ENCODE measurements at regions not wholly inside any gene's neighbourhood (a gene's known extent, or its start where the extent isn't known, plus 50 kb on each side); places are given as distances from the start of the nearest gene placed in this dataset.

DNA sequence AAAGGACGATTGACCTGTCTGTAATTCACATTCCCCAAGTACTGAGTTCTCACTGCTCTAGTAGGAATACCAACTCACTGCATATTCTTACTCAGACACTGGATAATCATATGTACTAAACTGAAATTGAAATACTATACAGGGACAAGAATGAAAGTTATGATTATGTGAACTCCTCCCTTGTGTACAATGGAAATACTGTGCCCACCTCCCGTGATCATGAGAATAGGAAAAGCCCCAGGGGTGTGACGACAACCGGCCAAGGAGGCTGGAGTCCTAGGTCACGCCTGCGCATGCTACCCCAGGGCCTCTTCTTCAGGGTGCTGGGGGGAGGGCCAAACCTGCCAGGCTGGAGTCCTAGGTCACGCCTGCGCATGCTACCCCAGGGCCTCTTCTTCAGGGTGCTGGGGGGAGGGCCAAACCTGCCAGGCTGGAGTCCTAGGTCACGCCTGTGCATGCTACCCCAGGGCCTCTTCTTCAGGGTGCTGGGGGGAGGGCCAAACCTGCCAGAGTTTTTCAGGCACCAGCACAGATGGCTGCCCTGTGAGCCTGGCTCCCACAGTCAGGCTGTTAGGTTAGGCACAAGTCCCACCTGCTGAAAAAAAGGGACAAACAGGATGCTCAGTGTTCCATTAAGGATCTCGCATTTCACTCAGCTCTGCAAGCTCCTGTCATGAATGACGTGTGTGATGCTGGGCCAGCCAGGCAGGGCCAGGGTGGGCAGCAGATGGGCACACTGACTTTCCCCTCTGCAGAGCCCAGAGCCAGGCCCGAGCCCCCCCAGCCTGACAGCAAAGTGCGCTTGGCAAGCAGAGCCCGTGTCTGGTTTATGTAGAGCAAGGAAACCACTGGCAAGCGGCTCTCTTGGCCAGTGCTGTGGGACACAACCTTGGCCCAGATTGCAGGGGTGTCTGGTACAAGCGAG is 107.7 kb downstream of the FOXF2 start:
- H3K9me3 ChIP-seq (ENCODE audit: control insufficient read depth, low read length) = no peaks in the 10 kb centered on the region
- no peak overlapping the region for H3K27ac ChIP-seq (ENCODE audit: insufficient read depth, low read length, poor library complexity, severe bottlenecking)
- no peak overlapping the region for H3K4me3 ChIP-seq (ENCODE audit: insufficient read depth, low read depth, low read length, poor library complexity, severe bottlenecking)
- DNase-seq = no peak
- H3K27me3 ChIP-seq (replicated peaks; ENCODE audit: control insufficient read depth, insufficient read depth, low read length, poor library complexity, severe bottlenecking) = no peaks in the 10 kb centered on the region
- no peaks in the 10 kb centered on the region for H3K36me3 ChIP-seq (ENCODE audit: control insufficient read depth, insufficient read depth, low read length)
- no peaks in the 10 kb centered on the region for H3K4me1 ChIP-seq (ENCODE audit: control insufficient read depth, insufficient read depth, low read length, poor library complexity, severe bottlenecking)

GRCh38 chr6:1497761-1498105 is 108.4 kb downstream of the FOXF2 start:
- no peaks in the 10 kb centered on the region for H3K4me1 ChIP-seq (ENCODE audit: control insufficient read depth, insufficient read depth, low read length, poor library complexity, severe bottlenecking)
- no peak for DNase-seq
- H3K27ac ChIP-seq (ENCODE audit: insufficient read depth, low read length, poor library complexity, severe bottlenecking) = no peak overlapping the region
- H3K9me3 ChIP-seq (ENCODE audit: control insufficient read depth, low read length) = no peaks in the 10 kb centered on the region
- H3K36me3 ChIP-seq (ENCODE audit: control insufficient read depth, insufficient read depth, low read length) = no peaks in the 10 kb centered on the region
- no peaks in the 10 kb centered on the region for H3K27me3 ChIP-seq (replicated peaks; ENCODE audit: control insufficient read depth, insufficient read depth, low read length, poor library complexity, severe bottlenecking)
- no peak overlapping the region for H3K4me3 ChIP-seq (ENCODE audit: insufficient read depth, low read depth, low read length, poor library complexity, severe bottlenecking)

DNA sequence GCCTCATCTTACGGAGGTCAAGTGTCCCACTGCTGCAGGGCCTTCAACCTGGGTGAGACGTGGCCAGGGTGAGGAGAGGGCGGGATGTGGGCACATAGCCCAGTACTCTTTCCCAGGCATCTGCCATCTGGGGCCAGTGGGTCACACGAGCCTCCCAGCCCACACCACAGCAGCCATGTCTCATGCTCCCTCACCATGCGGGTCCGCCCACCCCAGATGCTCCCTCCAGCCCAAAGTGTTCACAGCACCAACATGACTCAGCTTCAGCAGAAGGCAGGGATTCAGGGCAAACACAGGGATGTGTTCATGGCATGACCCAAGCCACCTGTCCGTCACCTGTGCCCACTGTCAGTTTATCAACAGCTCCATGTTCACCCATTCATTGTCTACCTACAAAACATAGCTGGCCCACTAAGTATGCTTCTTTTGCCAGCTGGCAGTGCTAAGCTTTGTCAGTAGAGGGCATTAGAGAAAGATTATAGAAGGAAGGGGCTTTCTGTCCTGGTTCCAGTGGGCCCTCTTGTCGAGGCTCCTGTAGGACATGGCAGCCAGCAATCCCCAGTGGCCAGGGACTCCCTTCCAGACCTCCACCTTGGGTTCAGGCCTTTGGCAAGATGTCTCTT is 109.2 kb downstream of the FOXF2 start:
- H3K36me3 ChIP-seq (ENCODE audit: control insufficient read depth, insufficient read depth, low read length) = no peaks in the 10 kb centered on the region
- H3K27ac ChIP-seq (ENCODE audit: insufficient read depth, low read length, poor library complexity, severe bottlenecking) = no peak overlapping the region
- no peak overlapping the region for H3K4me3 ChIP-seq (ENCODE audit: insufficient read depth, low read depth, low read length, poor library complexity, severe bottlenecking)
- no peaks in the 10 kb centered on the region for H3K4me1 ChIP-seq (ENCODE audit: control insufficient read depth, insufficient read depth, low read length, poor library complexity, severe bottlenecking)
- no peaks in the 10 kb centered on the region for H3K9me3 ChIP-seq (ENCODE audit: control insufficient read depth, low read length)
- no peaks in the 10 kb centered on the region for H3K27me3 ChIP-seq (replicated peaks; ENCODE audit: control insufficient read depth, insufficient read depth, low read length, poor library complexity, severe bottlenecking)
- DNase-seq = no peak

DNA sequence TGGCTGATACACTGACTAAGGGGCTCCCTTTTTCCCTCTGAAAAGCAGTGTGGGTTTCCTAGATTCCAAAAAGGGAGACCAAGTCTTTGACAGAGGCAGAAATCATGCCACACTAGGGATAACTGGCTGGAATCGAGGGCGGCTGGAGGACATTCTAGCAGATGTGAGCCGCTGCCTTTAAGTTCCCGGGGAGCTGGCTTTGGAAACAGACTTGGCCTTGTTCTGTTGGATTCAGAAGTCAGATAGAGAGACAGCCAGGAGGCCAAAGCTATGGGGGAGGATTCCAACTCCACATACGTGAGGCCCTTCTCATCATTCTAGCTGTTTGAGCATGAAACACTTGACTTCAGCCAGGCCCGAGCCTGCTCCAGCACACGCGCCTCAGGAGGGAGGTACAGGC is 109.9 kb upstream of the FOXC1 start:
- no peaks in the 10 kb centered on the region for H3K9me3 ChIP-seq (ENCODE audit: control insufficient read depth, low read length)
- no peaks in the 10 kb centered on the region for H3K27me3 ChIP-seq (replicated peaks; ENCODE audit: control insufficient read depth, insufficient read depth, low read length, poor library complexity, severe bottlenecking)
- no peak overlapping the region for H3K4me3 ChIP-seq (ENCODE audit: insufficient read depth, low read depth, low read length, poor library complexity, severe bottlenecking)
- DNase-seq = no peak
- H3K4me1 ChIP-seq (ENCODE audit: control insufficient read depth, insufficient read depth, low read length, poor library complexity, severe bottlenecking) = no peaks in the 10 kb centered on the region
- no peaks in the 10 kb centered on the region for H3K36me3 ChIP-seq (ENCODE audit: control insufficient read depth, insufficient read depth, low read length)
- H3K27ac ChIP-seq (ENCODE audit: insufficient read depth, low read length, poor library complexity, severe bottlenecking) = no peak overlapping the region

- Histone ChIP-seq H3K27ac (ENCODE audit: insufficient read depth, low read length, poor library complexity, severe bottlenecking) (no peak overlapping the region), H3K27me3 (replicated peaks; ENCODE audit: control insufficient read depth, insufficient read depth, low read length, poor library complexity, severe bottlenecking) (no peaks in the 10 kb centered on the region), H3K9me3 (ENCODE audit: control insufficient read depth, low read length) (no peaks in the 10 kb centered on the region), H3K4me3 (ENCODE audit: insufficient read depth, low read depth, low read length, poor library complexity, severe bottlenecking) (no peak overlapping the region), H3K4me1 (ENCODE audit: control insufficient read depth, insufficient read depth, low read length, poor library complexity, severe bottlenecking) (no peaks in the 10 kb centered on the region), H3K36me3 (ENCODE audit: control insufficient read depth, insufficient read depth, low read length) (no peaks in the 10 kb centered on the region)
- no peak for DNase-seq
Observed at GRCh38 chr6:1500913-1501312, 108.8 kb upstream of the FOXC1 start.

GRCh38 chr6:1502041-1502440 is 107.7 kb upstream of the FOXC1 start:
- no peak for DNase-seq
- H3K27me3 ChIP-seq (replicated peaks; ENCODE audit: control insufficient read depth, insufficient read depth, low read length, poor library complexity, severe bottlenecking) = no peaks in the 10 kb centered on the region
- H3K4me3 ChIP-seq (ENCODE audit: insufficient read depth, low read depth, low read length, poor library complexity, severe bottlenecking) = no peak overlapping the region
- no peaks in the 10 kb centered on the region for H3K36me3 ChIP-seq (ENCODE audit: control insufficient read depth, insufficient read depth, low read length)
- no peaks in the 10 kb centered on the region for H3K9me3 ChIP-seq (ENCODE audit: control insufficient read depth, low read length)
- H3K4me1 ChIP-seq (ENCODE audit: control insufficient read depth, insufficient read depth, low read length, poor library complexity, severe bottlenecking) = no peaks in the 10 kb centered on the region
- no peak overlapping the region for H3K27ac ChIP-seq (ENCODE audit: insufficient read depth, low read length, poor library complexity, severe bottlenecking)

- H3K27ac ChIP-seq (ENCODE audit: insufficient read depth, low read length, poor library complexity, severe bottlenecking) = no peak overlapping the region
- H3K27me3 ChIP-seq (replicated peaks; ENCODE audit: control insufficient read depth, insufficient read depth, low read length, poor library complexity, severe bottlenecking) = no peaks in the 10 kb centered on the region
- no peak for DNase-seq
- H3K4me1 ChIP-seq (ENCODE audit: control insufficient read depth, insufficient read depth, low read length, poor library complexity, severe bottlenecking) = no peaks in the 10 kb centered on the region
- no peaks in the 10 kb centered on the region for H3K36me3 ChIP-seq (ENCODE audit: control insufficient read depth, insufficient read depth, low read length)
- no peaks in the 10 kb centered on the region for H3K9me3 ChIP-seq (ENCODE audit: control insufficient read depth, low read length)
- no peak overlapping the region for H3K4me3 ChIP-seq (ENCODE audit: insufficient read depth, low read depth, low read length, poor library complexity, severe bottlenecking)
Observed at GRCh38 chr6:1503811-1504210, 105.9 kb upstream of the FOXC1 start.

DNA sequence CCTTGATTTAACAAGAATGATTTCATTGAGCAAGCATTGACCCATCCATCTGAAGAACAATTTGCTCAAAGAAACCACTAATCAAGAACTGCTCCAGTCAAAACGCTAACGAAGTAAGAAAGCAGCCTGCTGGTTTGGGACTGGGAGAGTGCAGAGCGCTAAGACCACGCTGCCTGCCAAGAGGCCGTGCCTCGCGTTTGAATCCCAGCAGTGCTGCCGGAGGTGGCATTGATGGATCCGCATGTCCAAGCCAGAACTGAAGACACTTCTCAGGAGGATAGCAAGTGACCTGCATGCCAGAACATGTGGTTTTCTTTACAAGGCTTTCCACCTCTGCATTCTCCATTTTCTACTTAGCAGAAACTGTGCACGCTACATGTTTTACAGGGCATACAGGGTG is 105.2 kb upstream of the FOXC1 start:
- H3K36me3 ChIP-seq (ENCODE audit: control insufficient read depth, insufficient read depth, low read length) = no peaks in the 10 kb centered on the region
- H3K9me3 ChIP-seq (ENCODE audit: control insufficient read depth, low read length) = no peaks in the 10 kb centered on the region
- no peak overlapping the region for H3K4me3 ChIP-seq (ENCODE audit: insufficient read depth, low read depth, low read length, poor library complexity, severe bottlenecking)
- no peaks in the 10 kb centered on the region for H3K4me1 ChIP-seq (ENCODE audit: control insufficient read depth, insufficient read depth, low read length, poor library complexity, severe bottlenecking)
- no peak overlapping the region for H3K27ac ChIP-seq (ENCODE audit: insufficient read depth, low read length, poor library complexity, severe bottlenecking)
- DNase-seq = no peak
- no peaks in the 10 kb centered on the region for H3K27me3 ChIP-seq (replicated peaks; ENCODE audit: control insufficient read depth, insufficient read depth, low read length, poor library complexity, severe bottlenecking)

GRCh38 chr6:1507251-1507650 is 102.5 kb upstream of the FOXC1 start:
- no peaks in the 10 kb centered on the region for H3K4me1 ChIP-seq (ENCODE audit: control insufficient read depth, insufficient read depth, low read length, poor library complexity, severe bottlenecking)
- H3K4me3 ChIP-seq (ENCODE audit: insufficient read depth, low read depth, low read length, poor library complexity, severe bottlenecking) = no peak overlapping the region
- no peaks in the 10 kb centered on the region for H3K27me3 ChIP-seq (replicated peaks; ENCODE audit: control insufficient read depth, insufficient read depth, low read length, poor library complexity, severe bottlenecking)
- H3K9me3 ChIP-seq (ENCODE audit: control insufficient read depth, low read length) = no peaks in the 10 kb centered on the region
- no peaks in the 10 kb centered on the region for H3K36me3 ChIP-seq (ENCODE audit: control insufficient read depth, insufficient read depth, low read length)
- no peak for DNase-seq
- H3K27ac ChIP-seq (ENCODE audit: insufficient read depth, low read length, poor library complexity, severe bottlenecking) = no peak overlapping the region

GRCh38 chr6:1509241-1509640 is 100.5 kb upstream of the FOXC1 start:
- Histone ChIP-seq H3K4me1 (ENCODE audit: control insufficient read depth, insufficient read depth, low read length, poor library complexity, severe bottlenecking) (no peaks in the 10 kb centered on the region), H3K36me3 (ENCODE audit: control insufficient read depth, insufficient read depth, low read length) (no peaks in the 10 kb centered on the region), H3K27me3 (replicated peaks; ENCODE audit: control insufficient read depth, insufficient read depth, low read length, poor library complexity, severe bottlenecking) (no peaks in the 10 kb centered on the region), H3K27ac (ENCODE audit: insufficient read depth, low read length, poor library complexity, severe bottlenecking) (no peak overlapping the region), H3K9me3 (ENCODE audit: control insufficient read depth, low read length) (no peaks in the 10 kb centered on the region), H3K4me3 (ENCODE audit: insufficient read depth, low read depth, low read length, poor library complexity, severe bottlenecking) (no peak overlapping the region)
- DNase-seq = no peak
